ENCODE measurements at regions not wholly inside any gene's neighbourhood (a gene's known extent, or its start where the extent isn't known, plus 50 kb on each side); places are given as distances from the start of the nearest gene placed in this dataset.

DNA sequence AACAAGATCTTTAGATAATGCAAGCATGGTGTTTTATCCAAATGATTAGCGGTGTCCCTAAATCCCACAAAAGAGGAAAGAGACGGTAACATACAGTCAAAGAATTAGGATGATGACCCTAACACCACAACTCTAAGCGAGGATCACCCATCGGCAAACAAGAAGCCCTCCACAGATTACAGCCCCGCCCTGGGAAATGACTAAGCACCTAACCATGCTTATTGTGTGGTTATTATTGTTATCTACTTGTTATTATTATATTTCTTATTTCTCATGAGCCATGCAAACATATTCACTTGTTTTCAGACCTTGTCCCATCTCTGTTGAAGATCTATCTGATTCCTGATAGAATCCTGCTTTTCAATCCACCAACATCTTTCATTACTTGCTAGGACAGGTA lies 651.3 kb downstream of the NYAP2 start:
- H3K36me3 Mint-ChIP-seq, result no peaks in the 10 kb centered on the region
- TF ChIP-seq, protein P1, sequence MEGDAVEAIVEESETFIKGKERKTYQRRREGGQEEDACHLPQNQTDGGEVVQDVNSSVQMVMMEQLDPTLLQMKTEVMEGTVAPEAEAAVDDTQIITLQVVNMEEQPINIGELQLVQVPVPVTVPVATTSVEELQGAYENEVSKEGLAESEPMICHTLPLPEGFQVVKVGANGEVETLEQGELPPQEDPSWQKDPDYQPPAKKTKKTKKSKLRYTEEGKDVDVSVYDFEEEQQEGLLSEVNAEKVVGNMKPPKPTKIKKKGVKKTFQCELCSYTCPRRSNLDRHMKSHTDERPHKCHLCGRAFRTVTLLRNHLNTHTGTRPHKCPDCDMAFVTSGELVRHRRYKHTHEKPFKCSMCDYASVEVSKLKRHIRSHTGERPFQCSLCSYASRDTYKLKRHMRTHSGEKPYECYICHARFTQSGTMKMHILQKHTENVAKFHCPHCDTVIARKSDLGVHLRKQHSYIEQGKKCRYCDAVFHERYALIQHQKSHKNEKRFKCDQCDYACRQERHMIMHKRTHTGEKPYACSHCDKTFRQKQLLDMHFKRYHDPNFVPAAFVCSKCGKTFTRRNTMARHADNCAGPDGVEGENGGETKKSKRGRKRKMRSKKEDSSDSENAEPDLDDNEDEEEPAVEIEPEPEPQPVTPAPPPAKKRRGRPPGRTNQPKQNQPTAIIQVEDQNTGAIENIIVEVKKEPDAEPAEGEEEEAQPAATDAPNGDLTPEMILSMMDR (IDR thresholded peaks at IDR 0.05; ENCODE audit: unreplicated experiment), result no peak
- peaks cover 8% of the 10 kb centered on the region for H3K4me1 Mint-ChIP-seq
- no peak overlapping the region for H3K4me3 Mint-ChIP-seq
- no peaks in the 10 kb centered on the region for H3K27me3 Mint-ChIP-seq (ENCODE audit: low read depth)
- H3K27ac Mint-ChIP-seq, result no peak overlapping the region
- DNase-seq (ENCODE audit: low spot score in 2 of 2, unreplicated experiment in 2 of 2), result no peak
- H3K9me3 Mint-ChIP-seq, result no peaks in the 10 kb centered on the region

DNA sequence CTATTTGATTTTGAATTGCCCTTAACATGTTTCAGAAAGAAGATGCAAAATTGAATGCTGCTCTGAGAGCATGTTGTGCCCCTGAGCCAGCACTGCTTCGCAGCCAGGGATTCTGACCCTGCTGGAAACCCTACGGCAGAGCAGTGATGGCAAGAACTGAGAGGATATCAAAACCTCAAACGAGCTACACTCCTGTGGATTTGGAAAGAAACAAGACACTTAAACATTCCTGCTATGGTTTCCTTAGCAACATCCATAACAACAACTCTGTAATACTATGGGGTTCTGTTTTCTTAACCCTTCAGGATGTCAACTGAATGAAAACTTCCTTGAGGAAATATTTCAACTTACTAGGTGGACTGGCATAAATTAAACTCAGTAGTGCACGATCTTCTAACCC lies 649.1 kb downstream of the NYAP2 start:
- TF ChIP-seq, protein P1 (IDR thresholded peaks at IDR 0.05; ENCODE audit: unreplicated experiment), result no peak
- Mint-ChIP-seq H3K9me3 (no peaks in the 10 kb centered on the region), H3K4me1 (peaks cover 8% of the 10 kb centered on the region), H3K27me3 (ENCODE audit: low read depth) (no peaks in the 10 kb centered on the region), H3K27ac (peak overlapping the region; percentile 64), H3K4me3 (no peak overlapping the region), H3K36me3 (no peaks in the 10 kb centered on the region)
- no peak for DNase-seq (ENCODE audit: low spot score in 2 of 2, unreplicated experiment in 2 of 2)

DNA sequence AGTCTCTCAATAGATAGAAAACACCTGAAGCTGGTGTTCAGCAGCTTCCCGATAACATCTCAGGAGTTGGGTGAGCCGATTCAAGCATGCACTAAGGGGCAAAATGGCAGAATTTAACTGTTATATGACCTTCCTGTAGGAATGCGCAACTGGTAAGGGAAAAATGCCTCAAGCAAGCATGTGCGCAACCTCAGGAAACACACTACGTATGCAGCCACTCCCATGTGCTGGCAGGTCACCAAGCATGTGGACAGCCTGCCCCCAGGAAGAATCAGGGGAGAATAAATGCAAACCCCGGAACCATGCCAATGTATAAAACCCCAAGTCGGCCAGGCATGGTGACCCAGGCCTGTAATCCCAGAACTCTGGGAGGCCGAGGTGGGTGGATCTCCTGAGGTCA lies 645.6 kb downstream of the NYAP2 start:
- Mint-ChIP-seq H3K4me3 (no peak overlapping the region), H3K4me1 (peaks cover 8% of the 10 kb centered on the region), H3K36me3 (no peaks in the 10 kb centered on the region), H3K27me3 (ENCODE audit: low read depth) (no peaks in the 10 kb centered on the region), H3K9me3 (no peaks in the 10 kb centered on the region), H3K27ac (no peak overlapping the region)
- TF ChIP-seq, protein P1 (IDR thresholded peaks at IDR 0.05; ENCODE audit: unreplicated experiment), result no peak
- DNase-seq (ENCODE audit: low spot score in 2 of 2, unreplicated experiment in 2 of 2), result no peak

DNA sequence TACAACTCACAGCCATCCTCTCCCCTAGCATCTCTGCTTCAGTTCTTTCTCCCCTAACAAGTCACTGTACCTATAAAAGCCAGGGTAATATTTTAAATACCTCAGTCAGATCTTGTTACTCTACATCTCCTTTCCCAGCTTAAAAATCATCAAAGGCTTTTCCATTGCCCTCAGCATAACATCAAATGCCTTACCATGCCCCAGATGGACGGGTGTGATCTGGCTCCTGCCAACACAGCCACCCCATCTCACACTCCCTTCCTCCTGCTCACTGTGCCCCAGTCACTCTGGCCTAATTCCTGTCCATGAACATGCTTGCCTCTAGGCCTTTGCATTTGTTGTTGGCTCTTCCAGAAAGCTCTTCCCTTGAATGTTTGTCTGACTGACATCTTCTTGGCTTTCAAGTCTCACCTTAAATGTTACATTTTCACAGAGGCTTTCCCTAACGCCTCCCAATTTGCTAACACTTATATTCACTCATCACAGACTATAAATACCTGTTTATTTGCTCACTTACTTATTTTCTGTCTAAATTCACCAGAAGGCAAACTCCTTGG lies 640.9 kb downstream of the NYAP2 start:
- DNase-seq (ENCODE audit: low spot score in 2 of 2, unreplicated experiment in 2 of 2), result no peak
- TF ChIP-seq, protein P1 (IDR thresholded peaks at IDR 0.05; ENCODE audit: unreplicated experiment), result no peak
- no peaks in the 10 kb centered on the region for H3K36me3 Mint-ChIP-seq
- peaks cover 18% of the 10 kb centered on the region for H3K9me3 Mint-ChIP-seq
- H3K27ac Mint-ChIP-seq, result peak overlapping the region; percentile 44
- no peaks in the 10 kb centered on the region for H3K27me3 Mint-ChIP-seq (ENCODE audit: low read depth)
- no peak overlapping the region for H3K4me3 Mint-ChIP-seq
- no peaks in the 10 kb centered on the region for H3K4me1 Mint-ChIP-seq

DNA sequence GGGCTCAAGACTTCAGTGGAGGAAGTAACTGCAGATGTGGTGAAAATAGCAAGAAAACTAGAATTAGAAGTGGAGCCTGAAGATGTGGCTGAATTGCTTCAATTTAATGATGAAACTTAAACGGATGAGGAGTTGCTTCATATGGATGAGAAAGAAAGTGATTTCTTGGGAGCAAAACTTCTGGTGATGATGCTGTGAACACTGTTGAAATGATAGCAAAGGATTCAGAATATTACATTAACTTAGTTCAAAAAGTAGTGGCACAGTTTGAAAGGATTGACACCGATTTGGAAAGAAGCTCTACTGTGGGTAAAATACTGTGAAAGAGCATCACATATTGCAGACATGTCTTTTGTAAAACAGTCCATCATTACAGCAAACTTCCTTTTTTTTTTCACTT lies 638.0 kb downstream of the NYAP2 start:
- no peaks in the 10 kb centered on the region for H3K36me3 Mint-ChIP-seq
- peaks cover 1% of the 10 kb centered on the region for H3K4me1 Mint-ChIP-seq
- no peak overlapping the region for H3K27ac Mint-ChIP-seq
- H3K9me3 Mint-ChIP-seq, result peaks cover 21% of the 10 kb centered on the region
- no peak for DNase-seq (ENCODE audit: low spot score in 2 of 2, unreplicated experiment in 2 of 2)
- no peaks in the 10 kb centered on the region for H3K27me3 Mint-ChIP-seq (ENCODE audit: low read depth)
- no peak overlapping the region for H3K4me3 Mint-ChIP-seq
- TF ChIP-seq, protein P1 (IDR thresholded peaks at IDR 0.05; ENCODE audit: unreplicated experiment), result no peak
